ENCODE measurements at regions not wholly inside any gene's neighbourhood (a gene's known extent, or its start where the extent isn't known, plus 50 kb on each side); places are given as distances from the start of the nearest gene placed in this dataset.

DNA sequence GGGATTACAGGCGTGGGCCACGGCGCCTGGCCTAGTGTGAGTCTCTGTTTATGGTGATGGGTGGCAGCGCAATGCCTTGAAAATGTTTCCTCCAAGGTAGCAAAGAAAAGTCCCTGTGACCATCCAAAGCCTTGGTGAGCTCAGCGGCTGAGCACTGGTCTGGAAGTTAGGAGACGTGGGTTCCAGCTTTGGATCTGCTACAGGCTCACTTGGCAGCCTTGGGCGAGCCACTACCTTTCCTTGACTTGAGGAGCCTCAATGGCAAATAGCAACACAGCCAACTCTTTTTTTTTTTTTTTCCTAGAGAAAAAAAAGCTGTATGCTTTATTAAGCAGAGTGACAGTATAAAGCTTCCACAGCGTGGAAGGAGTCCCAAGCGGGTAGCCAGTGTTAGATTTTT is 61.3 kb upstream of the RASD2 start:
- H3K4me1 ChIP-seq: peaks cover 26 to 48% (median 38%) of the 10 kb centered on the region in 4 donors

GRCh38 chr22:35479985-35480550 is 60.6 kb upstream of the RASD2 start:
- Histone ChIP-seq H3K4me1 (peaks cover 26 to 48% (median 38%) of the 10 kb centered on the region in 4 donors), H3K27ac (peak overlapping the region in 4 of 5 donors; percentile 68 to 79 (median 71))
- intact Hi-C loops (cut with DNase I; ENCODE audit: low total_unique reads): no loop called here

More for the DNA sequence above, 61.3 kb upstream of the RASD2 start:
- Histone ChIP-seq H3K9me3 (no peaks in the 10 kb centered on the region), H3K27me3 (peaks cover 0 to 7% (median 0%) of the 10 kb centered on the region in 3 donors), H3K36me3 (no peaks in the 10 kb centered on the region), H3K4me3 (no peak overlapping the region), H3K27ac (peak overlapping the region in 3 of 5 donors; percentile 69 to 79 (median 73))
- TF ChIP-seq POLR2AphosphoS5 (IDR thresholded peaks at IDR 0.05): no peak
- TF ChIP-seq, protein P1, sequence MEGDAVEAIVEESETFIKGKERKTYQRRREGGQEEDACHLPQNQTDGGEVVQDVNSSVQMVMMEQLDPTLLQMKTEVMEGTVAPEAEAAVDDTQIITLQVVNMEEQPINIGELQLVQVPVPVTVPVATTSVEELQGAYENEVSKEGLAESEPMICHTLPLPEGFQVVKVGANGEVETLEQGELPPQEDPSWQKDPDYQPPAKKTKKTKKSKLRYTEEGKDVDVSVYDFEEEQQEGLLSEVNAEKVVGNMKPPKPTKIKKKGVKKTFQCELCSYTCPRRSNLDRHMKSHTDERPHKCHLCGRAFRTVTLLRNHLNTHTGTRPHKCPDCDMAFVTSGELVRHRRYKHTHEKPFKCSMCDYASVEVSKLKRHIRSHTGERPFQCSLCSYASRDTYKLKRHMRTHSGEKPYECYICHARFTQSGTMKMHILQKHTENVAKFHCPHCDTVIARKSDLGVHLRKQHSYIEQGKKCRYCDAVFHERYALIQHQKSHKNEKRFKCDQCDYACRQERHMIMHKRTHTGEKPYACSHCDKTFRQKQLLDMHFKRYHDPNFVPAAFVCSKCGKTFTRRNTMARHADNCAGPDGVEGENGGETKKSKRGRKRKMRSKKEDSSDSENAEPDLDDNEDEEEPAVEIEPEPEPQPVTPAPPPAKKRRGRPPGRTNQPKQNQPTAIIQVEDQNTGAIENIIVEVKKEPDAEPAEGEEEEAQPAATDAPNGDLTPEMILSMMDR (IDR thresholded peaks at IDR 0.05): no peak
- no peak for TF ChIP-seq POLR2A (IDR thresholded peaks at IDR 0.05)
- TF ChIP-seq EP300 (IDR thresholded peaks at IDR 0.05): no peak
- intact Hi-C loops (cut with DNase I; ENCODE audit: low total_unique reads): no loop called here
- DNase-seq: no peak
- 70 to 87% (median 82%) methylated on average over 9 of the region's 9 CpGs for WGBS, 5 donors

GRCh38 chr22:35480627-35481550 is 59.7 kb upstream of the RASD2 start:
- H3K36me3 ChIP-seq: no peaks in the 10 kb centered on the region
- H3K4me1 ChIP-seq: peaks cover 26 to 48% (median 38%) of the 10 kb centered on the region in 4 donors
- H3K9me3 ChIP-seq: no peaks in the 10 kb centered on the region
- TF ChIP-seq EP300 (IDR thresholded peaks at IDR 0.05): peak; percentile 67
- TF ChIP-seq, protein P1 (IDR thresholded peaks at IDR 0.05): no peak
- no peak for TF ChIP-seq POLR2A (IDR thresholded peaks at IDR 0.05)
- TF ChIP-seq POLR2AphosphoS5 (IDR thresholded peaks at IDR 0.05): peak in 1 of 3 donors; percentile 7
- peak; percentile 55 to 59 for DNase-seq
- intact Hi-C loops (cut with DNase I; ENCODE audit: low total_unique reads): no loop called here
- WGBS, 5 donors: 51 to 60% (median 55%) methylated on average over 22 of the region's 22 CpGs
- peaks cover 0 to 7% (median 0%) of the 10 kb centered on the region in 3 donors for H3K27me3 ChIP-seq
- peak overlapping the region in 4 of 5 donors; percentile 68 to 79 (median 71) for H3K27ac ChIP-seq
- H3K4me3 ChIP-seq: no peak overlapping the region

More at GRCh38 chr22:35479985-35480550, 60.6 kb upstream of the RASD2 start:
- Histone ChIP-seq H3K4me3 (no peak overlapping the region), H3K36me3 (no peaks in the 10 kb centered on the region), H3K27me3 (peaks cover 0 to 7% (median 0%) of the 10 kb centered on the region in 3 donors), H3K9me3 (no peaks in the 10 kb centered on the region)
- WGBS, 5 donors: 39 to 61% (median 56%) methylated on average over 13 of the region's 13 CpGs
- TF ChIP-seq, protein P1 (IDR thresholded peaks at IDR 0.05): no peak
- TF ChIP-seq EP300 (IDR thresholded peaks at IDR 0.05) (no peak), POLR2AphosphoS5 (IDR thresholded peaks at IDR 0.05) (peak in 2 of 3 donors; percentile 10 to 60)
- peak; percentile 36 to 56 for DNase-seq

GRCh38 chr22:35482311-35482710 is 58.3 kb upstream of the RASD2 start:
- intact Hi-C loops (cut with DNase I; ENCODE audit: low total_unique reads): no loop called here
- Histone ChIP-seq H3K27ac (no peak overlapping the region), H3K4me1 (peaks cover 26 to 46% (median 37%) of the 10 kb centered on the region in 4 donors), H3K36me3 (no peaks in the 10 kb centered on the region), H3K27me3 (peaks cover 0 to 7% (median 0%) of the 10 kb centered on the region in 3 donors), H3K4me3 (no peak overlapping the region), H3K9me3 (no peaks in the 10 kb centered on the region)
- WGBS, 5 donors: 92 to 98% (median 97%) methylated on average over 5 of the region's 5 CpGs
- TF ChIP-seq POLR2A (IDR thresholded peaks at IDR 0.05): no peak
- TF ChIP-seq POLR2AphosphoS5 (IDR thresholded peaks at IDR 0.05): no peak
- TF ChIP-seq, protein P1 (IDR thresholded peaks at IDR 0.05): no peak
- TF ChIP-seq EP300 (IDR thresholded peaks at IDR 0.05): no peak
- DNase-seq: no peak

All from stomach (tissue), 8 donors.